Breast epithelium (tissue), 3 donors: ENCODE measurements at regions not wholly inside any gene's neighbourhood (a gene's known extent, or its start where the extent isn't known, plus 50 kb on each side); places are given as distances from the start of the nearest gene placed in this dataset.

Experiments used
- CTCF ChIP-seq, 3 donors: fragments of 450-650 bp; IDR thresholded peaks; one replicate each; pipeline ENCODE4 v1.5.1; 2016 to 2017; ENCODE audit warnings: antibody characterized with exemption in 3 of 3, mild to moderate bottlenecking in 3 of 3, moderate library complexity in 3 of 3
- POLR2A ChIP-seq: fragments of 450-650 bp; IDR thresholded peaks from one replicate; pipeline ENCODE4 v1.6.1; 2016; ENCODE audit warnings: antibody characterized with exemption, mild to moderate bottlenecking, moderate library complexity

GRCh38 chr11:69423611-69424385 is 57.7 kb upstream of the LINC01488 start:
- no peak for TF ChIP-seq POLR2A
- no peak for TF ChIP-seq CTCF (IDR thresholded peaks at IDR 0.05)
